Osteoblast (primary cell): ENCODE measurements at regions not wholly inside any gene's neighbourhood (a gene's known extent, or its start where the extent isn't known, plus 50 kb on each side); places are given as distances from the start of the nearest gene placed in this dataset.

Source experiments
- DNase-seq: peaks from one replicate; pipeline ENCODE4 v3.0.0; 2011; ENCODE audit warnings: low spot score, mixed read lengths; ENCODE audit not compliant: insufficient read length; ENCODE audit errors: missing footprints
- H2AFZ ChIP-seq: 2 replicates; pipeline ENCODE4 v1.6.0; 2011; ENCODE audit warnings: mild to moderate bottlenecking, low read length
- H3K27ac ChIP-seq: 2 replicates; pipeline ENCODE4 v1.5.1; 2011; ENCODE audit warnings: mild to moderate bottlenecking, low read depth, low read length, moderate library complexity
- H3K27me3 ChIP-seq: 2 replicates; pipeline ENCODE4 v1.6.0; 2012; ENCODE audit warnings: mild to moderate bottlenecking, control low read depth, inconsistent platforms, low read length, moderate library complexity; ENCODE audit not compliant: insufficient read depth
- H3K36me3 ChIP-seq: 2 replicates; pipeline ENCODE4 v1.5.1; 2011; ENCODE audit warnings: mild to moderate bottlenecking, low read length, control low read depth, moderate library complexity; ENCODE audit not compliant: insufficient read depth
- H3K4me1 ChIP-seq: 2 replicates; pipeline ENCODE4 v1.5.1; 2011; ENCODE audit warnings: mild to moderate bottlenecking, low read length, control low read depth, moderate library complexity; ENCODE audit not compliant: insufficient read depth
- H3K4me2 ChIP-seq: 2 replicates; pipeline ENCODE4 v1.6.0; 2011; ENCODE audit warnings: mild to moderate bottlenecking, low read length; ENCODE audit not compliant: insufficient read depth
- H3K4me3 ChIP-seq: fragments of 200-600 bp; sonication (generic); 3 replicates; pipeline ENCODE4 v1.5.1; 2012; ENCODE audit warnings: mild to moderate bottlenecking, low read length, inconsistent platforms; ENCODE audit not compliant: insufficient read depth
- H3K79me2 ChIP-seq: 2 replicates; pipeline ENCODE4 v1.6.0; 2012; ENCODE audit warnings: mild to moderate bottlenecking, low read length, control low read depth, inconsistent platforms; ENCODE audit not compliant: insufficient read depth
- H3K9me3 ChIP-seq: 2 replicates; pipeline ENCODE4 v1.5.1; 2011; ENCODE audit warnings: low read depth, low read length, control low read depth
- H4K20me1 ChIP-seq: 2 replicates; pipeline ENCODE4 v1.6.0; 2012; ENCODE audit warnings: mild to moderate bottlenecking, low read length, control low read depth; ENCODE audit not compliant: insufficient read depth
- CTCF ChIP-seq: IDR thresholded peaks from 2 replicates; pipeline ENCODE4 v1.5.1; 2011; ENCODE audit warnings: mild to moderate bottlenecking, low read depth, low read length, moderate library complexity; ENCODE audit errors: extremely low read depth

- Histone ChIP-seq H3K4me1 (no peaks in the 10 kb centered on the region), H3K79me2 (no peaks in the 10 kb centered on the region), H3K27ac (no peak overlapping the region), H4K20me1 (no peaks in the 10 kb centered on the region), H3K4me2 (no peak overlapping the region), H3K27me3 (no peaks in the 10 kb centered on the region), H3K9me3 (no peaks in the 10 kb centered on the region), H3K4me3 (no peak overlapping the region), H3K36me3 (no peaks in the 10 kb centered on the region), H2AFZ (no peak overlapping the region)
- no peak for TF ChIP-seq CTCF
- DNase-seq: no peak
Observed at GRCh38 chr18:43812627-43813026, 535.3 kb upstream of the SYT4 start.

- Histone ChIP-seq H3K9me3 (no peaks in the 10 kb centered on the region), H3K4me3 (no peak overlapping the region), H3K36me3 (no peaks in the 10 kb centered on the region), H3K4me2 (no peak overlapping the region), H3K79me2 (no peaks in the 10 kb centered on the region), H2AFZ (no peak overlapping the region), H3K27ac (no peak overlapping the region), H3K4me1 (no peaks in the 10 kb centered on the region), H4K20me1 (no peaks in the 10 kb centered on the region), H3K27me3 (no peaks in the 10 kb centered on the region)
- no peak for DNase-seq
- no peak for TF ChIP-seq CTCF
Observed at GRCh38 chr18:43819397-43819796, 542.1 kb upstream of the SYT4 start.

GRCh38 chr18:43819873-43820272 lies 542.6 kb upstream of the SYT4 start:
- Histone ChIP-seq H2AFZ (no peak overlapping the region), H4K20me1 (no peaks in the 10 kb centered on the region)

GRCh38 chr18:43825768-43826167 lies 548.5 kb upstream of the SYT4 start:
- Histone ChIP-seq H2AFZ (no peak overlapping the region), H4K20me1 (no peaks in the 10 kb centered on the region), H3K4me2 (no peak overlapping the region), H3K27ac (no peak overlapping the region), H3K4me3 (no peak overlapping the region), H3K9me3 (no peaks in the 10 kb centered on the region), H3K27me3 (no peaks in the 10 kb centered on the region), H3K4me1 (no peaks in the 10 kb centered on the region), H3K36me3 (no peaks in the 10 kb centered on the region), H3K79me2 (no peaks in the 10 kb centered on the region)
- TF ChIP-seq CTCF: no peak
- DNase-seq: no peak

More at GRCh38 chr18:43819873-43820272, 542.6 kb upstream of the SYT4 start:
- H3K36me3 ChIP-seq: no peaks in the 10 kb centered on the region
- H3K4me2 ChIP-seq: no peak overlapping the region
- DNase-seq: no peak
- H3K27me3 ChIP-seq: no peaks in the 10 kb centered on the region
- no peaks in the 10 kb centered on the region for H3K79me2 ChIP-seq
- no peak overlapping the region for H3K27ac ChIP-seq
- TF ChIP-seq CTCF: no peak
- no peak overlapping the region for H3K4me3 ChIP-seq
- H3K4me1 ChIP-seq: no peaks in the 10 kb centered on the region
- no peaks in the 10 kb centered on the region for H3K9me3 ChIP-seq
